B cell (primary cell): ENCODE measurements at regions not wholly inside any gene's neighbourhood (a gene's known extent, or its start where the extent isn't known, plus 50 kb on each side); places are given as distances from the start of the nearest gene placed in this dataset.

ENCODE experiments used
- ATAC-seq: fragments of 200-7000 bp; cut with Tn5 transposase; one replicate; pipeline ENCODE4 v1.10.0; 2021; ENCODE audit warnings: low read depth, mild to moderate bottlenecking, moderate number of reproducible peaks, moderate library complexity
- CTCF ChIA-PET: fragments of 350-600 bp; sonication (Branson Sonifier 250); formaldehyde crosslinking; loops from one replicate; lab custom pipeline; 2021; ENCODE audit warnings: antibody characterized with exemption, inconsistent platforms; lab: Charles Lee
- POLR2A ChIA-PET: fragments of 350-600 bp; sonication (Branson Sonifier 250); formaldehyde crosslinking; loops from one replicate; lab custom pipeline; 2021; ENCODE audit warnings: antibody characterized with exemption; lab: Charles Lee
- DNase-seq: peaks from one replicate; pipeline ENCODE4 v3.0.0; 2013
- H2AFZ ChIP-seq: 2 replicates; pipeline ENCODE4 v1.6.1; 2012; ENCODE audit warnings: mild to moderate bottlenecking, low read depth, low read length; ENCODE audit not compliant: insufficient read depth, poor library complexity, severe bottlenecking
- H3K27ac ChIP-seq, 2 donors: 1 replicate in 1 of 2; 2 replicates in 1 of 2; pipeline ENCODE4 v1.5.1; 2012 to 2013; ENCODE audit warnings: low read length in 2 of 2, mild to moderate bottlenecking in 2 of 2, moderate library complexity in 1 of 2
- H3K27me3 ChIP-seq, 4 experiments: fragments of 200-600 bp in 1 of 4; sonication (generic) in 1 of 4; replicated peaks in 1 of 4; 1 replicate in 2 of 4; 2 replicates in 2 of 4; pipeline versions ENCODE4 v1.6.1 to v1.7.0; 2013 to 2016; ENCODE audit warnings: low read length in 3 of 4, mild to moderate bottlenecking in 2 of 4, mixed read lengths in 1 of 4, moderate library complexity in 1 of 4; ENCODE audit not compliant: insufficient read depth in 4 of 4, control insufficient read depth in 3 of 4; ENCODE audit errors: control extremely low read depth in 1 of 4
- H3K36me3 ChIP-seq, 2 experiments: replicated peaks in 1 of 2; 1 replicate in 1 of 2; 2 replicates in 1 of 2; pipeline versions ENCODE4 v1.6.1 to v1.7.1; 2013; ENCODE audit warnings: low read length in 1 of 2; ENCODE audit not compliant: insufficient read depth in 2 of 2, control insufficient read depth in 1 of 2; ENCODE audit errors: control extremely low read depth in 1 of 2, extremely low read depth in 1 of 2
- H3K4me1 ChIP-seq, 2 donors: fragments of 200-600 bp in 1 of 2; sonication (generic) in 1 of 2; 1 replicate in 1 of 2; 2 replicates in 1 of 2; pipeline versions ENCODE4 v1.5.1 to v1.6.1; 2013 to 2017; ENCODE audit warnings: low read length in 2 of 2; ENCODE audit not compliant: control insufficient read depth in 2 of 2, insufficient read depth in 2 of 2
- H3K4me2 ChIP-seq: replicated peaks from 2 replicates; pipeline ENCODE3; 2012; ENCODE audit warnings: mild to moderate bottlenecking, low read depth, low read length; ENCODE audit not compliant: poor library complexity, severe bottlenecking
- H3K4me3 ChIP-seq, 5 experiments: fragments of 200-600 bp in 1 of 5; sonication (generic) in 1 of 5; 1 replicate in 3 of 5; 2 replicates in 2 of 5; pipeline versions ENCODE4 v1.5.1 to v1.7.0; 2011 to 2016; ENCODE audit warnings: low read length in 4 of 5, mild to moderate bottlenecking in 4 of 5, low read depth in 2 of 5, control low read depth in 1 of 5, moderate library complexity in 1 of 5; ENCODE audit not compliant: insufficient read depth in 1 of 5; ENCODE audit errors: control extremely low read depth in 1 of 5, extremely low read depth in 1 of 5
- H3K79me2 ChIP-seq: fragments of 200-600 bp; sonication (generic); one replicate; pipeline ENCODE4 v1.6.0; 2016; ENCODE audit warnings: low read length; ENCODE audit not compliant: control insufficient read depth, insufficient read depth
- H3K9ac ChIP-seq: fragments of 200-600 bp; sonication (generic); 2 replicates; pipeline ENCODE4 v1.6.1; 2017; ENCODE audit warnings: mild to moderate bottlenecking, low read length, moderate library complexity
- H3K9me3 ChIP-seq, 3 donors: one replicate each; pipeline versions ENCODE4 v1.6.1 to v1.7.1; 2013; ENCODE audit warnings: low read length in 2 of 3; ENCODE audit not compliant: control insufficient read depth in 2 of 3, insufficient read depth in 1 of 3; ENCODE audit errors: control extremely low read depth in 1 of 3
- H4K20me1 ChIP-seq: 2 replicates; pipeline ENCODE4 v1.6.0; 2012; ENCODE audit warnings: mild to moderate bottlenecking, low read length; ENCODE audit not compliant: insufficient read depth, control insufficient read depth, poor library complexity, severe bottlenecking
- H3K27ac Mint-ChIP-seq: one replicate; pipeline ENCODE4 v1.8.0; 2021; ENCODE audit warnings: mixed read lengths
- H3K27me3 Mint-ChIP-seq: one replicate; pipeline ENCODE4 v1.8.0; 2021; ENCODE audit warnings: mixed read lengths
- H3K4me1 Mint-ChIP-seq: one replicate; pipeline ENCODE4 v1.8.0; 2021; ENCODE audit warnings: mixed read lengths
- H3K4me3 Mint-ChIP-seq: one replicate; pipeline ENCODE4 v1.8.0; 2021; ENCODE audit warnings: mixed read lengths
- H3K9me3 Mint-ChIP-seq: one replicate; pipeline ENCODE4 v1.8.0; 2022; ENCODE audit warnings: mixed read lengths; ENCODE audit not compliant: insufficient read depth
- EZH2 ChIP-seq: IDR thresholded peaks from 2 replicates; pipeline ENCODE4 v1.6.1; 2012; ENCODE audit warnings: borderline replicate concordance, low read depth, mild to moderate bottlenecking, moderate library complexity, low read length; ENCODE audit not compliant: insufficient read depth, poor library complexity, severe bottlenecking
- whole genome bisulfite sequencing: methylation state at CpG from one replicate; pipeline ENCODE4 v1.1.5; 2013; ENCODE audit warnings: missing lambda C conversion rate; ENCODE audit not compliant: insufficient coverage; 5-methylcytosine and 5-hydroxymethylcytosine counted together
- intact Hi-C: fragments of 100-400 bp; cut with micrococcal nuclease; formaldehyde crosslinking; loops from one replicate; pipeline ENCODE4 v1.10.0; 2022
- TF ChIP-seq, protein P1 (sequence below): fragments of 200-600 bp; IDR thresholded peaks from one replicate; pipeline ENCODE4 v1.8.0; 2022; ENCODE audit warnings: antibody characterized with exemption, mild to moderate bottlenecking

DNA sequence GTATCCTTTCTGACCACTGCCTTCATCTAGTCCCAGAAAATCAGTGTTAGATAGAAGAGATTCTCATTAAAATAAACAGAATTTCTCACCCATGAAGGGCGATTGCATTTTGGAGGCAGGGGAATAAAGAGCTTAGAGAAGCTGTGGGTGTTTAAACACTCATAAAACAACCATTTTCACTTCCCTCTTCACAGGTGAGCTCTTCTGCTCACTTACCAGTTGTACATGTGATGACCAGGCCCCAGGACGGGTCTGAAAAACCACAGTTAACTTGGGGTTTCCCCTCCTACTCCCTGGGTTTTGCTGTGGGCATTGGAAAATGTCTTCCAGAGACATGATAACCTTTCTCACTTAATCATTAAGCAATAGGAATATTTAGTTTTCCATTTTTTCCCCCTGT is 411.6 kb upstream of the DPP6 start:
- H3K4me3 Mint-ChIP-seq = no peak overlapping the region
- no peaks in the 10 kb centered on the region for H4K20me1 ChIP-seq
- intact Hi-C loops = no loop called here
- H3K27ac ChIP-seq = no peak overlapping the region
- ChIA-PET CTCF (no interaction called here), POLR2A (no interaction called here)
- no peaks in the 10 kb centered on the region for H3K79me2 ChIP-seq
- no peaks in the 10 kb centered on the region for H3K36me3 ChIP-seq
- H3K27me3 ChIP-seq = no peaks in the 10 kb centered on the region
- no peaks in the 10 kb centered on the region for H3K4me1 Mint-ChIP-seq
- no peak for DNase-seq
- no peak overlapping the region for H2AFZ ChIP-seq
- H3K9me3 Mint-ChIP-seq = peaks cover 7% of the 10 kb centered on the region
- H3K27ac Mint-ChIP-seq = no peak overlapping the region
- ATAC-seq = no peak
- no peaks in the 10 kb centered on the region for H3K27me3 Mint-ChIP-seq
- no peak overlapping the region for H3K4me3 ChIP-seq
- H3K9me3 ChIP-seq = peaks cover 1 to 21% (median 8%) of the 10 kb centered on the region in 3 donors
- H3K4me1 ChIP-seq = no peaks in the 10 kb centered on the region
- H3K4me2 ChIP-seq = no peak overlapping the region
- no CpG with 5 or more reads among the region's 2 CpGs for WGBS
- no peak overlapping the region for H3K9ac ChIP-seq
- TF ChIP-seq EZH2 = no peak
- TF ChIP-seq, protein P1, sequence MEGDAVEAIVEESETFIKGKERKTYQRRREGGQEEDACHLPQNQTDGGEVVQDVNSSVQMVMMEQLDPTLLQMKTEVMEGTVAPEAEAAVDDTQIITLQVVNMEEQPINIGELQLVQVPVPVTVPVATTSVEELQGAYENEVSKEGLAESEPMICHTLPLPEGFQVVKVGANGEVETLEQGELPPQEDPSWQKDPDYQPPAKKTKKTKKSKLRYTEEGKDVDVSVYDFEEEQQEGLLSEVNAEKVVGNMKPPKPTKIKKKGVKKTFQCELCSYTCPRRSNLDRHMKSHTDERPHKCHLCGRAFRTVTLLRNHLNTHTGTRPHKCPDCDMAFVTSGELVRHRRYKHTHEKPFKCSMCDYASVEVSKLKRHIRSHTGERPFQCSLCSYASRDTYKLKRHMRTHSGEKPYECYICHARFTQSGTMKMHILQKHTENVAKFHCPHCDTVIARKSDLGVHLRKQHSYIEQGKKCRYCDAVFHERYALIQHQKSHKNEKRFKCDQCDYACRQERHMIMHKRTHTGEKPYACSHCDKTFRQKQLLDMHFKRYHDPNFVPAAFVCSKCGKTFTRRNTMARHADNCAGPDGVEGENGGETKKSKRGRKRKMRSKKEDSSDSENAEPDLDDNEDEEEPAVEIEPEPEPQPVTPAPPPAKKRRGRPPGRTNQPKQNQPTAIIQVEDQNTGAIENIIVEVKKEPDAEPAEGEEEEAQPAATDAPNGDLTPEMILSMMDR = no peak

DNA sequence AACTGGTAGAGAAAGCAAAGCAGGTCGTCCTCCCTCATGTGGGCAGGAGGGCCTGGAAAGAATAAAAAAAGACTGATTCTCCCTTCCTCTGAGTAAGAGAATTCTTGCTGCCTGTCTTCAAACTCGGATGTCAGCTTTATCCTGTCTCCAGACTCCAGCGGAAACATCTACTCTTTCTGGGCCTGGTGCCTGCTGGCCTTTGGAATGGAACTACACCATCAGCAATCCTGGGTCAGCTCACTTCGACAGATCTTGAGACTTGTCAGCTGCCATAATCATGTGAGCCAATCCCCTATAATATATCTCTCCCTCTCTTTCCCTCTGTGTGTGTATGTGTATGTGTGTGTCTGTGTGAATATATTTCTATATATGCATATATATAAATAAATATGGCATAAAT is 411.0 kb upstream of the DPP6 start:
- no peak overlapping the region for H2AFZ ChIP-seq
- H4K20me1 ChIP-seq = no peaks in the 10 kb centered on the region
- no peak overlapping the region for H3K27ac ChIP-seq
- TF ChIP-seq, protein P1 = no peak
- TF ChIP-seq EZH2 = no peak
- intact Hi-C loops = no loop called here
- ChIA-PET POLR2A (no interaction called here), CTCF (no interaction called here)
- H3K27me3 ChIP-seq = no peaks in the 10 kb centered on the region
- WGBS = 73% methylated on average over 3 of the region's 4 CpGs
- no peaks in the 10 kb centered on the region for H3K4me1 ChIP-seq
- no peak for DNase-seq
- H3K4me3 ChIP-seq = no peak overlapping the region
- Mint-ChIP-seq H3K9me3 (peaks cover 9% of the 10 kb centered on the region), H3K4me1 (no peaks in the 10 kb centered on the region), H3K27ac (no peak overlapping the region), H3K4me3 (no peak overlapping the region), H3K27me3 (no peaks in the 10 kb centered on the region)
- H3K9ac ChIP-seq = no peak overlapping the region
- no peak overlapping the region for H3K4me2 ChIP-seq
- ATAC-seq = no peak
- H3K79me2 ChIP-seq = no peaks in the 10 kb centered on the region
- no peaks in the 10 kb centered on the region for H3K36me3 ChIP-seq
- peaks cover 1 to 21% (median 8%) of the 10 kb centered on the region in 3 donors for H3K9me3 ChIP-seq
